HCT116 (cell line): ENCODE measurements at regions not wholly inside any gene's neighbourhood (a gene's known extent, or its start where the extent isn't known, plus 50 kb on each side); places are given as distances from the start of the nearest gene placed in this dataset.

Source experiments
- ATAC-seq: fragments of 200-7000 bp; cut with Tn5 transposase; 2 replicates; pipeline ENCODE4 v1.9.1; 2020; ENCODE audit warnings: mild to moderate bottlenecking, moderate library complexity
- BruUV-seq: library from RNA; stranded (reverse); fragments of 400-500 nt; replicated peaks from 2 replicates; lab custom pipeline; 2021; lab: Mats Ljungman, UMichigan
- CTCF ChIA-PET: fragments of 300-600 bp; sonication (Branson Sonifier 250); formaldehyde crosslinking; loops from one replicate; lab custom pipeline; 2021; ENCODE audit warnings: antibody characterized with exemption; lab: Charles Lee
- POLR2A ChIA-PET: fragments of 300-600, 350-600 bp; sonication (Branson Sonifier 250); formaldehyde crosslinking; loops from one replicate; lab custom pipeline; 2021; ENCODE audit warnings: antibody characterized with exemption; lab: Charles Lee
- RAD21 ChIA-PET, 2 experiments: fragments of 300-600 bp; sonication (Branson Sonifier 250); formaldehyde crosslinking; loops; one replicate each; lab custom pipeline; 2023; ENCODE audit warnings: low total read pairs in 2 of 2; ENCODE audit not compliant: uncharacterized antibody in 2 of 2, unreplicated experiment in 2 of 2, low non-redundant PET in 1 of 2; lab: Charles Lee
- DNase-seq: peaks from one replicate; pipeline ENCODE4 v3.0.0-alpha.2; 2010; ENCODE audit warnings: low read depth, low spot score
- H2AFZ ChIP-seq: fragments of 200-600 bp; shearing (Covaris generic), sonication (generic); 2 replicates; pipeline ENCODE4 v1.6.1; 2017; ENCODE audit warnings: low read depth, mixed run types, mixed read lengths, antibody characterized with exemption, low read length; ENCODE audit not compliant: poor library complexity, severe bottlenecking
- H3K27ac ChIP-seq: 2 replicates; pipeline ENCODE4 v1.5.1; 2012; ENCODE audit warnings: low read depth, low read length
- H3K27me3 ChIP-seq: fragments of 200-600 bp; sonication (generic); 2 replicates; pipeline ENCODE4 v1.6.1; 2016; ENCODE audit warnings: mixed run types, low read length, mixed read lengths; ENCODE audit not compliant: insufficient read depth
- H3K36me3 ChIP-seq, 2 experiments: fragments of 200-500 bp in 1 of 2; fragments of 200-600 bp in 1 of 2; sonication (Bioruptor generic) in 1 of 2; sonication (generic) in 1 of 2; 2 replicates each; pipeline versions ENCODE4 v1.5.1 to v1.6.1; 2014 to 2016; ENCODE audit warnings: low read length in 2 of 2, inconsistent platforms in 1 of 2, mixed read lengths in 1 of 2, mixed run types in 1 of 2; ENCODE audit not compliant: insufficient read depth in 2 of 2, control insufficient read depth in 1 of 2
- H3K4me1 ChIP-seq, 2 experiments: fragments of 200-600 bp in 1 of 2; sonication (generic) in 1 of 2; 2 replicates each; pipeline versions ENCODE4 v1.5.1 to v1.6.1; 2012 to 2017; ENCODE audit warnings: low read length in 2 of 2, inconsistent platforms in 1 of 2, mild to moderate bottlenecking in 1 of 2, mixed read lengths in 1 of 2, mixed run types in 1 of 2, moderate library complexity in 1 of 2; ENCODE audit not compliant: insufficient read depth in 2 of 2, control insufficient read depth in 1 of 2
- H3K4me2 ChIP-seq: fragments of 200-600 bp; sonication (generic); 2 replicates; pipeline ENCODE4 v1.6.1; 2017; ENCODE audit warnings: mixed run types, low read length, mixed read lengths
- H3K4me3 ChIP-seq, 2 experiments: fragments of 200-600 bp in 1 of 2; sonication (generic) in 1 of 2; replicated peaks in 1 of 2; 2 replicates each; pipeline ENCODE4 v1.5.1; 2011 to 2016; ENCODE audit warnings: low read length in 2 of 2, control low read depth in 1 of 2, low read depth in 1 of 2, mild to moderate bottlenecking in 1 of 2, mixed read lengths in 1 of 2, mixed run types in 1 of 2
- H3K79me2 ChIP-seq: fragments of 200-600 bp; sonication (generic); 2 replicates; pipeline ENCODE4 v1.6.1; 2017; ENCODE audit warnings: mild to moderate bottlenecking, mixed run types, low read length, moderate library complexity, mixed read lengths; ENCODE audit not compliant: insufficient read depth
- H3K9ac ChIP-seq: fragments of 200-600 bp; sonication (generic); 2 replicates; pipeline ENCODE4 v1.6.1; 2016; ENCODE audit warnings: low read length, mixed read lengths
- H3K9me2 ChIP-seq: fragments of 200-600 bp; sonication (generic), shearing (Covaris generic); 2 replicates; pipeline ENCODE4 v1.6.1; 2017; ENCODE audit warnings: mixed run types, mild to moderate bottlenecking, moderate library complexity; ENCODE audit not compliant: insufficient read depth
- H3K9me3 ChIP-seq, 2 experiments: fragments of 200-500 bp in 1 of 2; fragments of 200-600 bp in 1 of 2; sonication (Bioruptor generic) in 1 of 2; sonication (generic) in 1 of 2; 2 replicates each; pipeline ENCODE4 v1.6.1; 2014 to 2017; ENCODE audit warnings: low read length in 2 of 2, mixed read lengths in 2 of 2, inconsistent platforms in 1 of 2, low read depth in 1 of 2, mild to moderate bottlenecking in 1 of 2, mixed run types in 1 of 2, moderate library complexity in 1 of 2; ENCODE audit not compliant: control insufficient read depth in 1 of 2, insufficient read depth in 1 of 2
- H4K20me1 ChIP-seq: fragments of 200-600 bp; sonication (generic), shearing (Covaris generic); 2 replicates; pipeline ENCODE4 v1.6.1; 2017; ENCODE audit warnings: mixed run types, mild to moderate bottlenecking, moderate library complexity; ENCODE audit not compliant: insufficient read depth
- ATF3 ChIP-seq: IDR thresholded peaks from 2 replicates; pipeline ENCODE4 v1.6.1; 2012
- CBX3 ChIP-seq: IDR thresholded peaks from 2 replicates; pipeline ENCODE4 v1.6.1; 2012; ENCODE audit warnings: low read depth
- CEBPB ChIP-seq: IDR thresholded peaks from 2 replicates; pipeline ENCODE4 v1.6.1; 2012; ENCODE audit warnings: low read depth
- EGR1 ChIP-seq: IDR thresholded peaks from 2 replicates; pipeline ENCODE4 v1.6.1; 2012; ENCODE audit warnings: low read depth
- EZH2phosphoT487 ChIP-seq: fragments of 200-600 bp; IDR thresholded peaks from 2 replicates; pipeline ENCODE4 v1.6.1; 2018; ENCODE audit warnings: antibody characterized with exemption, borderline replicate concordance
- FOSL1 ChIP-seq: IDR thresholded peaks from 2 replicates; pipeline ENCODE4 v1.6.1; 2012; ENCODE audit warnings: low read depth
- JUND ChIP-seq: IDR thresholded peaks from 2 replicates; pipeline ENCODE4 v1.6.1; 2012
- MAX ChIP-seq: IDR thresholded peaks from 2 replicates; pipeline ENCODE4 v1.6.1; 2012
- RAD21 ChIP-seq: IDR thresholded peaks from 2 replicates; pipeline ENCODE4 v1.6.1; 2012; ENCODE audit warnings: low read depth, mild to moderate bottlenecking
- REST ChIP-seq: IDR thresholded peaks from 2 replicates; pipeline ENCODE4 v1.6.1; 2012; ENCODE audit warnings: low read depth
- SP1 ChIP-seq: IDR thresholded peaks from 2 replicates; pipeline ENCODE4 v1.6.1; 2012; ENCODE audit warnings: low read depth
- SRF ChIP-seq: IDR thresholded peaks from 2 replicates; pipeline ENCODE4 v1.6.1; 2012; ENCODE audit warnings: low read depth
- YY1 ChIP-seq: IDR thresholded peaks from 2 replicates; pipeline ENCODE4 v1.6.1; 2011; ENCODE audit warnings: low read length, low read depth, moderate library complexity, mild to moderate bottlenecking; ENCODE audit not compliant: insufficient replicate concordance; ENCODE audit errors: extremely low read depth
- ZBTB33 ChIP-seq: IDR thresholded peaks from 2 replicates; pipeline ENCODE4 v1.6.1; 2011; ENCODE audit warnings: mild to moderate bottlenecking, low read length, moderate library complexity; ENCODE audit not compliant: insufficient replicate concordance; ENCODE audit errors: extremely low read depth
- ZNF274 ChIP-seq: fragments of 200-500 bp; sonication (Bioruptor generic); IDR thresholded peaks from 2 replicates; pipeline ENCODE4 v1.6.1; 2014; ENCODE audit warnings: mild to moderate bottlenecking, low read depth, low read length, inconsistent platforms
- intact Hi-C: fragments of 100-400 bp; cut with micrococcal nuclease; formaldehyde crosslinking; loops from 2 replicates; pipeline ENCODE4 v1.10.0; 2022

- H3K4me1 ChIP-seq = no peaks in the 10 kb centered on the region
- H3K4me2 ChIP-seq = no peak overlapping the region
- no peaks in the 10 kb centered on the region for H4K20me1 ChIP-seq
- RAD21 ChIA-PET = no interaction called here
- no peak overlapping the region for H3K9ac ChIP-seq
- H3K9me2 ChIP-seq = no peaks in the 10 kb centered on the region
- ATAC-seq (no peak), DNase-seq (no peak)
- H3K4me3 ChIP-seq = no peak overlapping the region
- no peak overlapping the region for H3K27ac ChIP-seq
- intact Hi-C loops = no loop called here
- H3K36me3 ChIP-seq = no peaks in the 10 kb centered on the region
- CTCF ChIA-PET = no interaction called here
- TF ChIP-seq CEBPB (peak; percentile 75), YY1 (no peak), CBX3 (no peak), RAD21 (no peak), FOSL1 (peak; percentile 59; the same call in 1 of the 2 replicates), EZH2phosphoT487 (no peak), SRF (no peak), JUND (peak; percentile 51), ZNF274 (no peak), ZBTB33 (no peak), REST (no peak), ATF3 (0 out of 2 replicates have a peak, but pooled peaks have one; percentile 19), EGR1 (0 out of 2 replicates have a peak, but pooled peaks have one; percentile 10), SP1 (no peak), MAX (no peak)
- POLR2A ChIA-PET = no interaction called here
- H2AFZ ChIP-seq = no peak overlapping the region
- H3K9me3 ChIP-seq = no peaks in the 10 kb centered on the region
- no peaks in the 10 kb centered on the region for H3K79me2 ChIP-seq
- no peaks in the 10 kb centered on the region for H3K27me3 ChIP-seq
- no TSS peak for BruUV-seq
Observed at GRCh38 chr6:74735304-74735703, 470.5 kb downstream of the COL12A1 start.
